T47D (cell line): ENCODE measurements at regions not wholly inside any gene's neighbourhood (a gene's known extent, or its start where the extent isn't known, plus 50 kb on each side); places are given as distances from the start of the nearest gene placed in this dataset.
"Not testable (repeated sequence)": the region's sequence is repeated elsewhere in the genome, so short reads cannot be mapped to it uniquely, and the experiment has no call there.

ENCODE experiments used
- DNase-seq, 2 experiments: peaks; one replicate each; pipeline versions ENCODE4 v3.0.0 to v3.0.0-alpha.2; 2011 to 2012; ENCODE audit warnings: low read depth in 1 of 2, low spot score in 1 of 2
- JUND ChIP-seq: IDR thresholded peaks from 2 replicates; pipeline ENCODE4 v1.6.1; 2012; ENCODE audit warnings: low read depth
- in situ Hi-C: cut with HindIII; loops from 2 replicates; pipeline ENCODE4 v1.10.0; 2016; ENCODE audit warnings: low sequenced_read_pairs, low pct_unique_long_range_greater_than_20kb

- no peak for DNase-seq
- no peak for TF ChIP-seq JUND
- in situ Hi-C loops, result no loop called here
Observed at GRCh38 chr3:104080088-104080626, 1286.6 kb upstream of the ALCAM start.

DNA sequence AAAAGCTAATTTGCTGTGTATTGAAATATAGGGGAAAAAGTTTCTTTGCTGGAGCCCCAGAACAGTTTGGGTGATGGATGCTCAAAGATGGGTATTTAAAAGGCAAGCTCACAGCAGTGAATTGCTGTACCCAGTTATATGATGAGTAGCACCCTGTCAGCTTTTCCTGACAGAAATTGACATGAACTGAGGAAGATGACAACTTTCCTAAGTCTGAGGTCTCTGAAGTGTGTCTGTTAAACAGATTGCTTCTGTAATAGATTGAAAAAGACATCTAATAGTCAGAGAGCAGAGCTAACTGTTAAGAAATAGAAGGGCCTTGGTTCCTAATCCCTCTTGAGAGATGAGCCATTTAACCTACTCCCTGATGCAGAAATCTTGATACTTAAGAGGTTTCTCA is 1278.0 kb upstream of the ALCAM start:
- DNase-seq, result no peak
- in situ Hi-C loops, result no loop called here
- no peak for TF ChIP-seq JUND

DNA sequence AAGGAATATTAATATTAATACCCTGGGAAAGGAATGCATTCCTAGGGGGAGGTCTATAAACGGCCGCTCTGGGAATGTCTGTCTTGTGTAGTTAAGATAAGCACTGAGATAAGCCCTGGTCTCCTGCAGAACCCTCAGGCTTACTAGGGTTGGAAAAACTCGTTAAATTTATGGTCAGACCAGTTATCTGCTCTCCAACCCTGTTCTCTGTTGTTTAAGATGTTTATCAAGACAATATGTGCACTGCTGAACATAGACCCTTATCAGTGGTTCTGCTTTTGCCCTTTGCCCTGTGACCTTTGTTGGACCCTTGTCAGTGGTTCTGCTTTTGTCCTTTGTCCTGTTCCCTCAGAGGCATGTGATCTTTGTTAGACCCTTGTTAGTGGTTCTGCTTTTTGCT is 1276.7 kb upstream of the ALCAM start:
- in situ Hi-C loops, DNase-seq: not testable (repeated sequence)

- TF ChIP-seq JUND, result no peak
- in situ Hi-C loops, result no loop called here
Observed at GRCh38 chr3:104101736-104102135, 1265.0 kb upstream of the ALCAM start.

GRCh38 chr3:104102386-104102785 is 1264.3 kb upstream of the ALCAM start:
- peak in 1 of 2 experiments; percentile 66 for DNase-seq
- in situ Hi-C loops, result no loop called here
- TF ChIP-seq JUND, result no peak

More at GRCh38 chr3:104101736-104102135, 1265.0 kb upstream of the ALCAM start:
- DNase-seq, result no peak

GRCh38 chr3:104106276-104106675 is 1260.4 kb upstream of the ALCAM start:
- no peak for TF ChIP-seq JUND
- in situ Hi-C loops, result no loop called here
- no peak for DNase-seq

DNA sequence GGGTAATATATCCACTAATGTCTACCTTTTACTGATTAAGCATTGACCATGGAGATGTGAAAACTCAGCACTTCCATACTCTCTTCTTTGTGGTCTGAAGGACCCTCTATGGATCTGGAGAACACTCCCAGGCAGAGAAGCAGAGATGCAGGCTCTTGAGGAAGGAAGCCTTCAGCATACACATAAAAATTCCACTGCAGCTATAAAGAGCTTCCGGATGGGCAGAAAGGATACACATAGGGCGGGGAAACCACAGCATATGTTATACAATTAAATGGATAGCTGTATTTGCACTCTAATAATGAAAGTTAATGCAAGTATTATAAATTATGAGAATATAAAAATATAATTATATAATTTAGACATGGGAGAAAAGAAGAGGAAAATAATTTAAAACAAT is 1258.2 kb upstream of the ALCAM start:
- TF ChIP-seq JUND, result no peak
- no peak for DNase-seq
- in situ Hi-C loops, result no loop called here

DNA sequence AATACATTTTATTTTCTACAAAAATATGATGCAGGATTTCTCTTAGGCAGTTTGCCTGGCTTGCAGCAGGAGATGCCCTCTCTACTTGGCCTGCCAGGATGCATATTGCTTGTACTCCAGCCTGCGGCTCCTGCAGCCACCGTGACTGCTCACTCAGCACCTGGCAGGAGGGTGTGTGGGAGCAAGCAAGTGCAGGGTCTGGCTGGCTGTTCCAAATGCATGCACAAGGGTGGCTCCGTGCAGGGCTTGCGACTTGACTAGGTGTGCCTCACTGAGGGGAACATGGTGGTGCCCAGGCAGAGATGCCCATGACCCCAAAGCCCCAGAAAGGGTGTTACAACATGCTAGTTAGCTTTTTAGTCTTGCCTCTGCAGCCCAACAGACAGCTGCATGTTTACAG is 1240.2 kb upstream of the ALCAM start:
- no peak for TF ChIP-seq JUND
- no peak for DNase-seq
- in situ Hi-C loops, result no loop called here

DNA sequence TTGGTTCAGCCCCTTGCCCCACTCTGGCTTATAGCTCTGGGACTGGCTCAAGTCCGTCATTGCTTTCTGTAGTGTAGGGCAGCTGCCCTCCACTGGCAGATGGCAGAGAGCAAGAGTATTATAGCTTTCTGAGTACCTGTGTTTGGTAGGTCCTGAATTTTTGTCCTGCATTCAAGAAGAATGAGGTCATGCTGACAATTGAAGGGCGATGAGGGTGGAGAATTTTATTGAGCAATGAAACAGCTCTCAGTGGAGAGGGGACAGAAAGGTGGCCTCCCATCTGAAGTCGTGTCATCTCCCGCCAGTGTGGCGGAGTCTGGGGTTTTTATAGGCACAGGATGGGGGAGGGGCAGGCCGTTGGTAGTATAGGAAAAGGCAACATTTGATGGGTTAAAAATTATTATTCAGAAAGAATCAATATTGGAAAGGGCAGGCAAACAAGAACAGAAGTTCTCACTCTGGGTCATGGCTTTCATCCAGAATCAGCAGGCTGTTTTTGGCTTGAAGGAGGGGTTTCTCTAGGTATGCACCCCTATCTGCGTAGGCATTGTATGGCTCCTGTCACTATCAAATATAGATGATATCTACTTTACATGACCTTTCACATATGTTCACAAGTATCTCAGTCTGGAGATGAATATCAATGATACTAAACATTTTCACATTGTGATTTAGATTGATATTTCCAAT is 1239.7 kb upstream of the ALCAM start:
- DNase-seq, result no peak
- in situ Hi-C loops, result no loop called here
- no peak for TF ChIP-seq JUND

DNA sequence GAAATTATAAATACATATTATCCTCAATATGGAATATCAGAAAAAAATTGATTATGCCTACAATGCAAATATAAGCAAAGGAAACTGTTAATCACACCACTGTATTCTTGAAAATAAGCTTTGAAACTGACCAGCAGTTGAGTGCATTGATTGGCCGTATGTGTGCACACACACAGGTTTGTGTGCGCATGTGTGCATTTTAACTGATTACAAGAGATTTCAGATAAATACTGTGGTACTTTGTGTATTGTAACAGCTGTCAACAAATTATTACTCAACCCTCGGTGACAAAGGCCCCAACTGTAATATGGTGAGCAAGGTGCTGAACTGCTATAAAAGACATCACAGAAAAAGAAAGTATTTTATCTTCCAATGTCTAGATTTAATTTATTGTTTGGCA is 1238.9 kb upstream of the ALCAM start:
- in situ Hi-C loops, result no loop called here
- no peak for DNase-seq
- TF ChIP-seq JUND, result no peak

DNA sequence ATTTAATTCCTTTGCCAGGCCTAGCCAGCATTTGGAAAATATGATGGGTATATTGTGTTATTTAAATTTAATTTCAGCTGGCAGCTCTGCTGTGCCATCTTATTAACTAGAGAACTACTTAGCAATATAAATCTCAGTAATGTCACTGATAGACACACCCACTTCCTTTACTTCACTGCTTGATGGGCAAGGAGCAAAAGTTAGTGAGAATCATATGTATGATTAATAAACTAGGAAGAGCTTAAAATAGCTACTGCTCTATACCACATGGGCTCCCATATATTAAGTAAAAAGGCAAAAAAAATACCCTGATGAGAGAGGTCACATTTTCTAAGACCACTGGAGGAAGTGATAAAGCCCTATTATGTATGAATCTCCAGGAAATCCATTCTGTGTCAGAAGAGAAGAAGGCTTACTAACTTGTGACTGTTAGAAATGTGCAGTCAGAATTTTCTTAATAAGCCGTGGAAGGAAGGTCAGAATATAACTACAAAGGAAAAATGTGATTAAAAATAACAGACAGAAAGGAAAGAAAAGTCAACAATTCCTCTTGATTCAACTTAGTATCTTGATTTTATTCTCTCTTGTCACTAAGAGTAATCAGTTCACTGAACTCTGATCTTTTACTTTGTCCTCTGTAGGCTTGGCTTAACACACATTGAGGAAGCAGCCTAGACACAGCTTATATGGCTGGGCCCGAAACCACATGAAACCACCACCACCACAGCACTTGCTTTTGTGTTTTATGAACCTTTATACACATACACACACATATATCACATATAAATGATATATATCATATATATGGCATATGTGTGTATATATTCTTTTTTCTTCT is 1233.9 kb upstream of the ALCAM start:
- in situ Hi-C loops, result no loop called here
- no peak for DNase-seq
- no peak for TF ChIP-seq JUND

DNA sequence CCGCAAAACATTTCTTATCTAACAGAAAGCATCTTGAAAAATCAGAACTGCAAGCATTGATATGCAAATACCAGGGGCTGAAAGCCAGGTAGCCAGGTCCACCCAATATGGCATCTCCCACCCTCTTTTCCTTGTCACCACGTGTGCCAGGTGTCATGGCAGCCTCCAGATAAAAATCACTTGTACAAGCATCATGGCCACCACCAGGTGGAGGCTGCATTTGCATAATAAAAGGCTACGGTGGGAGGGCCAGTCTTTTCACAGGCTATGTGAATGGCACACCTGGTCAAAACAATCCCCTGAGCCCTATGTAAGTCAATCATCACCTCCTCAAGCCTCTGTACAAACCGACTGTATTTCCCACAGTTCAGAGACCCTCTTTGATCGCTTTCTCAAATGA is 1233.1 kb upstream of the ALCAM start:
- no peak for TF ChIP-seq JUND
- in situ Hi-C loops, result no loop called here
- no peak for DNase-seq

DNA sequence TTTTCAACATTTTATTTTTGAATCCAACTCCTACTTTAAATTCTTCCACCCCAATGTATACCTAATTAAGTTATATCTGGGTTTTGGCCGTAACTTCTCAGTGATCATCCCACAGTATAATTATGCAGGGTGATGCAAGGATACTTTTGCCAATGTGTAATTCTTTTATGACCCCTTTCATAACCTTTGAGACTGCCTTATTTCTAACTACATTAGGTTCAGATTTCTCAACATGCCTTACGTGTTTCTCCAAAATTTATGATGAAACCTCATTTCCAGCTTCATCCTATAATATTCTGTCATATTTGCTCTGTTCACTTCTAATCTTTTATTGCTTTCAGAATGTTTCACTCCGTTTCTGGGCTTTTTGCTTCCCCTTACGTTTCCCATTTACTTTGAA is 1229.6 kb upstream of the ALCAM start:
- no peak for TF ChIP-seq JUND
- DNase-seq, result no peak
- in situ Hi-C loops, result no loop called here
